ENCODE measurements at regions not wholly inside any gene's neighbourhood (a gene's known extent, or its start where the extent isn't known, plus 50 kb on each side); places are given as distances from the start of the nearest gene placed in this dataset.
A peak's percentile ranks its signal among the peaks of the same experiment; 100 is the strongest.
"Not testable (repeated sequence)": the region's sequence is repeated elsewhere in the genome, so short reads cannot be mapped to it uniquely, and the experiment has no call there.

- DNase-seq (ENCODE audit: low spot score): no peak
Measured at GRCh38 chr5:159456722-159457465, 126.6 kb upstream of the IL12B start.

- DNase-seq (ENCODE audit: low spot score): no peak
Measured at GRCh38 chr5:159458217-159458711, 128.0 kb upstream of the IL12B start.

DNA sequence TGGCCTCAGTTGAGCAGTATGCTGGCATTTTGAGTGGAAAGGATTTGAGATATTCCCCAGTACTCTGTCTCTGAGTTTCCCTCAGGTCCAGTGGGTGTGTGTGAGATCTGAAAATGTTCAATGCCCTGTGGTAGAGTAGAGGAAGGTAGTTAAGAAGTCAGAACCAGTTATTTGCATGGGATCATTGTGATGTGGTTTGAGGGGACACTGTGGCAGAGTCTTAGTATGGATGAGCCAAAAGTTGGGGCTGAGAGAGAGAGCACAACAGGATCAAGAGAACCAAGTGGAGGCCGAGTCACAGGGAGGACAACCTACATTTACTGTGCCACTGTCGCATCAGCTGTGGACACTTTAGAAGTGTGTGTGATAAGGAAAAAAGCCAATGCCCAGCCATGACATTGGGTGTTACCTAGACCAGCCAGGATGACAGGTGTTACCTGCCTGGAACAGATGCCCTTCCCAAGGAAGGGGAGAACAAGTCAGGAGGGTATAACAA is 128.9 kb upstream of the IL12B start:
- no peak for DNase-seq (ENCODE audit: low spot score)

GRCh38 chr5:159459951-159460538 is 129.8 kb upstream of the IL12B start:
- peak; percentile 66 for DNase-seq (ENCODE audit: low spot score)

DNA sequence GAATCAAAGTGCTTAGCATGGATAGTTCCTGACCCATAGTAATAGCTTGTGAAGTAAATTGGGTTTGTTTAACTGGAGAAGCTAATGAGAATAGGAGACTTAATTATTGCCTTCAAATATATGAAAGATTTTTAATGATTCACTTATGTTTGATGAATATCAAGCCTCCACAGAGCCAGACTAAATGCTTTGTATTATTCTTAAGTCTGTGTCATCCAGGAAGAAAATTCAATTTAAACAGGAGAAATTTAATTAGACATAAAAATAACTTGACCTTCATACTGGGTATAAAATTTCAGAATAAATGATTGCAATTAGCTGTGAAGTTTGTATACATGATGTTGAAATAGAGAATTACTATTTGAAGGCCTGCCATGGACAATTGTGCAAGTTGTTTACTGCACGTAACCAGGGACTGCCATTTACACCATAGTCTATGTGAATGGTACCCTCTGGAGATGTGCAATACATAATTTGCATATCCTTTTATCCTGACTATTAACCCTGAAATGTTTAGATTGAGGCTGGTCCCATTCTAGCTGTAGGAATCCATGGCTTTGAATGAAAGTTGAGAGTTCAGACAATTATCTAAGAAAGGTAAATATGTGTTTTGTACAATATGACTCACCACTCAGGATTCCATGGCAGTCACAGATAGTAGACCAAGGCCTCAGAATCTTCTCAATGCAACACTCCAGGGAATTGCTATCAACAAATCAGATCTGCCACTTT is 133.5 kb upstream of the IL12B start:
- peak; percentile 46 for DNase-seq (ENCODE audit: low spot score)

GRCh38 chr5:159465604-159466003 is 135.3 kb upstream of the IL12B start:
- no peak for DNase-seq (ENCODE audit: low spot score)

- DNase-seq (ENCODE audit: low spot score): no peak
Measured at GRCh38 chr5:159467666-159468065, 137.4 kb upstream of the IL12B start.

GRCh38 chr5:159469496-159470372 is 139.4 kb upstream of the IL12B start:
- no peak for DNase-seq (ENCODE audit: low spot score)

- no peak for DNase-seq (ENCODE audit: low spot score)
Measured at GRCh38 chr5:159471904-159472303, 141.6 kb upstream of the IL12B start.

GRCh38 chr5:159475026-159475425 is 144.7 kb upstream of the IL12B start:
- DNase-seq (ENCODE audit: low spot score): no peak

GRCh38 chr5:159478950-159479349 is 148.7 kb upstream of the IL12B start:
- no peak for DNase-seq (ENCODE audit: low spot score)

- no peak for DNase-seq (ENCODE audit: low spot score)
Measured at GRCh38 chr5:159480849-159481248, 150.6 kb upstream of the IL12B start.

GRCh38 chr5:159481751-159482150 is 151.5 kb upstream of the IL12B start:
- DNase-seq (ENCODE audit: low spot score): no peak

DNA sequence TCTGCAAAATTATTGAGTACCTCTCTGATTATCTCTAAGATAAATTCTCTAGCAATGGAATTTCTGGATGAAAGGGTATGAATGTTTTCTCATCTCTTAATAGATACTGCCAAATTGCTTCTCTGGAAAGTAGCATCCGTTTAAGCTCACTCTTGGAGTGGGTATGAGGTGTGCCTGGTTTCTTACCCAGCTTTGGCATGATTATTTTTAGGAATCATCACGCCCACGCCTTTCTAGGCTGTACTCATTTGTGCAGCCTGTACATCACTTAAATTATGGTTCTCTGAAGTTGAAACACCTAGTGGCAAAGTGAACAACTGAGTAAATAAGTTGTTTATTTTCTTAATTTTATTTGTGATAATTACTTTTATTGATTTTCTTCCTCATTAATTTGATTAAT is 156.5 kb upstream of the IL12B start:
- no peak for DNase-seq (ENCODE audit: low spot score)

DNA sequence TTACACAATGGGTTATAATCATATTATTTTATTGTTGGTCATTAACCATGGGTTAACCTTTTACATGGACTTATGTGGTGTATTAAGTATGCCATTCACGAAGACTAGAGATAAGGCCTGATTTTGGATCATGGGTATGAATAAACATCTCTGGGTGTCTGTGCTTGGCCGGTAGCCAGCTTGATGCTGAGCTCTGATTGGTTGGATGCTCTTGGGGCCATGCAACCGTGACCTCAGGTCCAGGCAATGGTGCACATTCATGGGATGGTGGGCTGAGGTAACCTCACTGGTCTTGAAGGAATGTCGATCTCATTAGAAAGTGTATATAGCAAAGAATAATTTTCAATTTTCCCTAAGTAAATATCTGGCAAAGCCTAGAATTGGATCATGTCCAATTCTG is 158.2 kb upstream of the IL12B start:
- no peak for DNase-seq (ENCODE audit: low spot score)

- no peak for DNase-seq (ENCODE audit: low spot score)
Measured at GRCh38 chr5:159489779-159490178, 159.5 kb upstream of the IL12B start.

DNA sequence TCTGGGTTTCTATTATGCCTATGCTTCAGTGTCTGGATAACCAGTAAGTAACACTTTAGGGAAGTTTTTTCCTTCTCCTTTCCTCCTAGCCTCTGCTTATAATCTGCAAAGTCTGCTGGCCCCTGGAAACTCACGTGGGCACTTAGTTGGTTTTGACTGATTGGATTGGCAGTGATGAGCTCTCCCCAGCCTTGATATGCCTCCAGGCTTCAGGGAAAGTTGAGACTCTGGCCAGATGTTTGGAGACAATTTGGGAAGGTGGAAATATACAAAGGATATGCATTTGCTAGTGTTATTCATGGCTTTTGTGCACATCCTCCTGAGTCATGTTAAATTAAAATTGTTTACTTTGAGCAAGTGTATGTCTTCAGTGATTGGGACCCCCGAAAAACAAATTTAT is 160.2 kb upstream of the IL12B start:
- DNase-seq (ENCODE audit: low spot score): no peak

GRCh38 chr5:159493696-159494095 is 163.4 kb upstream of the IL12B start:
- no peak for DNase-seq (ENCODE audit: low spot score)

GRCh38 chr5:159496773-159497172 is 166.5 kb upstream of the IL12B start:
- no peak for DNase-seq (ENCODE audit: low spot score)

DNA sequence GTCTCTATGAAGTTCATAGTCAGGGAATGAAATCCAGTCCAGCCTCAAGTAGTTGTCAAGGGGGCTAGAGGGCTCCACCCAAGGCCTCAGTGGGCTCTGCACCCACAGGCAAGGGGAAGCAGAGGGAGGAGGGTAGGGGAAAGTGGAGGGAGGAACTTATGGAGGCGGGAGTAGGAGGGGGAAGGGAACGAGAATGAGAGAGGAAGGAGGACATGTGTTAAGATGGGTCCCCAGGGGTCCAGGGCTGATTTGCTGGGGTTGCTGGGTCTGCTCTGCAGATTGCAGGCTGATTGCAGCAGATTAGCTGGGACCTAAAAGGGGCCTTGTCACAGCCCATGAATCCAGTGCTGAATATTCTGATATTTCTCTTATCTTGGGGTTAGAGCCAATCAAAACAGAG is 166.9 kb upstream of the IL12B start:
- no peak for DNase-seq (ENCODE audit: low spot score)

GRCh38 chr5:159498630-159499029 is 168.3 kb upstream of the IL12B start:
- DNase-seq (ENCODE audit: low spot score): no peak

GRCh38 chr5:159502116-159502515 is 171.8 kb upstream of the IL12B start:
- DNase-seq (ENCODE audit: low spot score): not testable (repeated sequence)

Data from COLO829 (cell line).